SKM-1 treated with dmso at 0.1 percent for 144 hours (cell line): ENCODE measurements at regions not wholly inside any gene's neighbourhood (a gene's known extent, or its start where the extent isn't known, plus 50 kb on each side); places are given as distances from the start of the nearest gene placed in this dataset.
"Not testable (repeated sequence)": the region's sequence is repeated elsewhere in the genome, so short reads cannot be mapped to it uniquely, and the experiment has no call there.

Experiments used
- DNase-seq: peaks from one replicate; lab custom pipeline; 2025; ENCODE audit not compliant: unreplicated experiment; lab: John Stamatoyannopoulos, UW

- DNase-seq, result not testable (repeated sequence)
Observed at GRCh38 chr6:144433446-144433845, 148.3 kb downstream of the UTRN start.

GRCh38 chr6:144434308-144434990 lies 149.3 kb downstream of the UTRN start:
- no peak for DNase-seq

GRCh38 chr6:144435602-144436426 lies 150.7 kb downstream of the UTRN start:
- no peak for DNase-seq

GRCh38 chr6:144437105-144437504 lies 152.0 kb downstream of the UTRN start:
- DNase-seq, result no peak

DNA sequence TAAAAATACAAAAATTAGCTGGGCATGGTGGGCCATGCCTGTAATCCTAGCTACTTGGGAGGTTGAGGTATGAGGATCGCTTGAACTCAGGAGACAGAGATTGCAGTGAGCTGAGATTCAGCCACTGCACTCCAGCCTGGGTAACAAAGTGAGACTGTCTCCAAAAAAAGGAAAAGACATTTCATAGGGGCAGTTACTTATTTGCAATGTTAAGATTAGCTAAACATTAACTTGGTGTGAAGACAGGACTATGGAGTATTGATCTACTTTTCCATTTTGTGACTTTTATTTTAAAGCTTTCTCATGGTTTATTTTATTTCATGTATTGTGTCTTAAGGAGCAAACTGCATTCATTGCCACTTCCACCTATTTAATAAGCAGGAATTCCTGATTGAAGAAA lies 153.0 kb downstream of the UTRN start:
- DNase-seq, result no peak

DNA sequence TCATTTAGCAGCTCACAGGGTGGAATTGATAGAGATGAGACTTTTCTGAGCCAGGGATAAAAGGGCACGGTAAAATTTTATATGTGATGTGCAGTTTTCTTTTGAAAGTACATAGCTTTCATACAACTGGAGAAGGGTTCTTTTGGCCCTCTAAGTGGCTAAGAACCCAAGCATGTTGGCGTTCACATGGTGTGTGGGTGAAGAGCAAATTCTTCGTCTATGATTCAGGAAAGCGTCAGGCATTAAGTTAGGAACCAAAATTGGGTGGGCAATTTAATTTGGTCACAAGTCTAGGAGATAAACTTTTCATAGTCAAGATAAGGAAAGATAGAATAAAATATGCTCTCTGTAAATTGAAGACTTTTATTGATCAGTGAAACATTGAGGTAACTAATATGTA lies 153.9 kb downstream of the UTRN start:
- DNase-seq, result no peak

DNA sequence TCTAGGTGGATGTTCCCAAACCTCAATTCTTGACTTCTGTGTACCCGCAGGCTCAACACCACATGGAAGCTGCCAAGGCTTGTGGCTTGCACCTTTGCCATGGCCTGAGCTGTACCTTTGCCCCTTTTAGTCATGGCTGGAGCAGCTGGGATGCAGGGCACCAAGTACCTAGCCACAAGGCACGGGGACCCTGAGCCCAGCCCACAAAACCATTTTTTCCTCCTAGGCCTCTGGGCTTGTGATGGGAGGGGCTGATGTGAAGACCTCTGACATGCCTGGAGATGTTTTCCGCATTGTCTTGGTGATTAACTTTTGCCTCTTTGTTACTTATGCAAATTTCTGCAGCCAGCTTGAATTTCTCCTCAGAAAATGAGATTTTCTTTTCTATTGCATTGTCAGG lies 156.7 kb downstream of the UTRN start:
- DNase-seq, result not testable (repeated sequence)

DNA sequence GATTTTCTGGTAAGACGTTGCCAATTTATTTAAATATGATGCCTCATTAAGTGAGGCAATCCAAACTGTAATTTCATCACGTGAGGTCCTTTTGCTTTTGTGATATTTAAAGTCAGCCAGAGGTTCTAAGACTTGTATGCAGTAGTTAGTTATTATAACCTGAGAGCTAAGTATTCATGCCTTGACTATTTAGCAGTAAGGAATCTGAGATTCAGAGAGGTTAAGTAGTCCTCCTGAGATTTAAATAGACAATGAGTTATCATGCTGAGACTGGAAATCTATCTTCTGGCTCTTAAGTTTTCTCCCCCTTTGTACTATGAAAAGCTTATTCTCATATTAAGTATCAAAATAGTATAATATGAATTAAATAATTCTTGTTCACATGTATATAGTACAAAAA lies 158.0 kb downstream of the UTRN start:
- DNase-seq, result no peak

DNA sequence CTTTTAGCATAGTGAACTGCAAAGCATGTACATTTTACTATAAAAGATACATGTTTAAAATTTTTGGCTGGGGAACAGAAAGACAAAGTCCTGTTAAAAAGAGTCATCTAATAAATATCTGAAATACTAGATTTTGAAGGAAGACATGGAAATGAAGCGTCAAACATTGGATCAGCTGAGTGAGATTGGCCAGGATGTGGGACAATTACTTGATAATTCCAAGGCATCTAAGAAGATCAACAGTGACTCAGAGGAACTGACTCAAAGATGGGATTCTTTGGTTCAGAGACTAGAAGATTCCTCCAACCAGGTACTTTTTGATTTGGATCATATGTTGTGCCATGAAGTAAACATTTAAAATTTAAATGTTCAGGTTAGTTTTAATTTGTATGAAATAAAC lies 162.3 kb downstream of the UTRN start:
- DNase-seq, result no peak

- DNase-seq, result no peak
Observed at GRCh38 chr6:144449218-144449617, 164.1 kb downstream of the UTRN start.

GRCh38 chr6:144449911-144450597 lies 164.9 kb downstream of the UTRN start:
- DNase-seq, result no peak

DNA sequence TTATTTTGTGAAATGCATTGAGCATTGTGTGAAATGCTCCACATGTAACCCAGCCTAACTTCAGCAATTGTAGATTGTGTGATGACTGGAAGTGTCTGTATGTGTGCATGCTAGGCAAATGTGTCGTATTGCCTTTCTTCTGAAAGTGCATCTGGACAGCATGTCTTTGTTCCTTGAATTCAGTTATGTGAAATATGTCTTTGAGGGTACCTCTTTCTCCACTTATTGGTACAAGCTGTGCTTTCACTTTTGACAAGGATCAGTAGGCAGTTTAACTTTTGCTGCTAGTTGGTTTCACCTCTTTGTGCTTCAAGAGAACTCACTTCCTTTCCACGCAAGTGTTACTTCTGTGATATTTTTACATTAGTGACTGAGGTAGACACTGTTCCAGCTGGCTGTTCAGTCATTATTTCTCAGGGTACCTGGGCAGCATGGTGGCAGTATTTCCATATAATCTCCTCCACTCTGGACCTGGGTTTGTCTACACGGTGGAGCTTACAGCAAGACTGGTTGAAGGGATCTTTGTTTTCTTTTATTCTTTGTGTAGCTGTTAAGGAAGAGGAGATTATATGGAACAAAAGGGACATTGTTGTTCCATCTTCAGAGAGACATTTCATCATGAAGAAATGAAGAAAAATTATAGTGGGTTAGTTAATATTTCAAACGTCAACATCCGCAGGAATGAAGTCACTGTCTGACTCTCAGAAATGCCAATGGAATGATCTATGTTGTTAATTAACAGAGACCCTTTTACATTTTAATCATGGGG lies 175.4 kb downstream of the UTRN start:
- no peak for DNase-seq

DNA sequence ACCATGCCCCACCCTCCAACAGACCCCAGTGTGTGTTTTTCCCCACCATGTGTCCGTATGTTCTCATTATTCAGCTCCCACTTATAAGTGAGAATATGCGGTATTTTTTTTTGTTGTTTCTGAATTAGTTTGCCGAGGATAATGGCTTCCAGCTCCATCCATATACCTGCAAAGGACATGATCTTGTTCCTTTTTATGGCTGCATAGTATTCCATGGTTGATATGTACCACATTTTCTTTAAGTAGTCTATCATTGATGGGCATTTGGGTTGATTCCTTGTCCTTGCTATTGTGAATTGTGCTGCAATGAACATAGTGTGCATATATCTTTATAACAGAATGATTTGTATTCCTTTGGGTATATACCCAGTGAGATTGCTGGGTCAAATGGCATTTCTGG lies 176.9 kb downstream of the UTRN start:
- DNase-seq, result no peak

DNA sequence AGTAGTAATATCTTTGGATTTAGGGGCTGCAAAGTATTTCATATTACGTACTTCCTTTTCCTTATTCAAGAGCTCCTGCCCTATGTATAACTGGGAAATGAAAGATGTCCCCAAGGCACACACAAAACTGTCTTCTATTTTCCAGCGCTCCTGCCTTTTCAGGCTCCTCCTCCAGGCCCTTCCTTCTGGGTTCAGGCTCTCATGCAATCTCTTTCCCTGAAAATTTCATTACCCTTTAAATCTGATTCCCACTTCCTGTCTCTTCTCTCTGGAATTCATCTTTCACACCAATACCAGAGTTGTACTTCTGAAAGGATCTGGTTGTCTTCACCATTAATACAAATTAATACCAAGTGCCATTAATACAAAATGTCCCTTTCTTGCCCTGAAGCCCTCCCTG lies 181.6 kb downstream of the UTRN start:
- no peak for DNase-seq

GRCh38 chr6:144467172-144467762 lies 182.1 kb downstream of the UTRN start:
- no peak for DNase-seq

DNA sequence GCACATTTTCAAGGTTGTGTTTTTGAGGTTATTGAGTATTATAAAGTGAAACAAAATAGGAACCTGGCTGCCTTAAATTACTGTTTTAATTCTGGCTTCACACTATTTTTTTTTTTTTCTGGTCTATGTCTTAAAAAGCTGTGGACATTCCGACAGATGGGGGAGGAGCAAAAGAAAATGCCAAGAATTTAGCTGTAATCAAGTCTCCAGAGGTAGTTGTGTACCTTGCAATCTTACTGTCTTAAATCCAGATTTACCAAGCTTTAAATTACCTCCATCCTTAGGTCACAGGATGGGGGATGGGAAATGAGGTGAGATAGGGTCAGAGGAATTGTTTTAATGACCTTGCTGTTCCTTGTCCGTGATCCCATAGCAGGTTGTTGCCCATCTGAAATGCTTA lies 182.8 kb downstream of the UTRN start:
- no peak for DNase-seq

- DNase-seq, result no peak
Observed at GRCh38 chr6:144468709-144469108, 183.6 kb downstream of the UTRN start.

DNA sequence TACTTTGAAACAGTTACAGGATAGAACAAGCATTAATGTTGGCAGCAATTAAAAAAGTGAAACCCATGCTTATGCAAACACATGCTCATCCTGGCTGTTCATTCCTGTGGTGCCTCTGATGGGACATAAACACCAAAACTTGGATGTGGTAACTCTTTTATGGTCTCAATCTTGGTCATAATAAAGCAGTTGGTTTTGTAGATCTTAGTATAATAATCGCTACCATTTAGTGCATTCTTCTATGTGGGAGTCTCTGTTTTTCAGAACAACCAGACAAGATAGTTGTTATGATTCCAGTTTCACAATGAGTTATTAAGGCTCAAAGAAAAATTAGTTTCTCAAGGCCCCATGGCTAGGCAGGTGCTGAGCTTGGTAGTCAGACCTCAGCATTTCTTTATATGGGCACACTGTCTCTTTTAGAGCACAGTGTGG lies 184.0 kb downstream of the UTRN start:
- DNase-seq, result no peak

- DNase-seq, result not testable (repeated sequence)
Observed at GRCh38 chr6:144470201-144470600, 185.1 kb downstream of the UTRN start.

DNA sequence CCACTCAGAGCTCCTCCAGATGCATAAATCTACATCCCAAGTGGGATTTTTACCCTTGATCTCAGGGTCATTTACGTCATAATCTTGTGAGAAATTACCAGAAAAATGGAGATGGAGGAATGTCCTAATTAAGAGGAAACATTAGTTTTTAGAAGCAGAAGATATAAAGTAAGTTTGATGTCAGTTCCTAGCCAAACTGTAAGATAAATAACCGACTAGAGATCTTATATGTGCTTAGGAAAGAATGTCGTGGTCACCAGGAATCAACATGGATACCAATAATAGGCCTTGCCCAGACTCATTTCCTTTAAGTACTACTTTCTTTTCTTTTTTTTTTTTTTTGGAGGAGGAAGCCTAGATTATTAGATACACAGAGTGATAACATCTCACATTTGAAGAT lies 186.9 kb downstream of the UTRN start:
- DNase-seq, result no peak

- no peak for DNase-seq
Observed at GRCh38 chr6:144474290-144474689, 189.2 kb downstream of the UTRN start.
